ENCODE measurements at regions not wholly inside any gene's neighbourhood (a gene's known extent, or its start where the extent isn't known, plus 50 kb on each side); places are given as distances from the start of the nearest gene placed in this dataset.

DNA sequence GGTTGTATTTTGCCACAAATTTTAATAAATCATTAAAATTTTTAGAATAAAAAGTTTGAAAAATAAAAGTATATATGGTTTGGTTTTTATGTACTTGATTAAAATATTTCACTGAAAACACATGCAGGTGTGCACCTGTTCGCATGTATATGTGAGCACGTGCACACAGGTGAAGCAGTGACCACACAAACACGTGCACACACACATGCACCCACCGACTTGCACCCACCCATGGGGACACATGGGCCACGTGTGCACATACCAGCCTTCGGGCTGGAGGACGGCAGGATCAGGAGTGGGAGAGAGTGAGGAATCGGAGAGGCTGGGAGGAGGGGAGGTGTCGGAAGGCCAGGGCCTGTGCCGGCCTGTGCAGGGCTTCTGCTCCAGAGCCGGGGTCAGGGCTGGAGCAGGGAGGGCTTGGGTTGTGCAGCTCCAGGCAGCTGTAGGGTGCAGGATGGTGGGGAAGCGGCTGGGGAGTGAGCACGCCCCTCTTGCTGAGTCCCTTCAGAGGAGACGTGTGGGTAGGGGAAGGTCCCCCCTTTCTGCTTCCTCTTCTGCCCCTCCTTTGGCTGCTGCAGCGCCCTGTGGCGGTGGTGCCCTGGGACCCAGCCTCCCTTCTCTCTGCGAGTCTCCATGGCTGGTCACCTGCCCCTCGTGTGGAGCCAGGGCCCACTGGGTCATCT lies 106.9 kb upstream of the HDAC4 start:
- TF ChIP-seq, protein P1, sequence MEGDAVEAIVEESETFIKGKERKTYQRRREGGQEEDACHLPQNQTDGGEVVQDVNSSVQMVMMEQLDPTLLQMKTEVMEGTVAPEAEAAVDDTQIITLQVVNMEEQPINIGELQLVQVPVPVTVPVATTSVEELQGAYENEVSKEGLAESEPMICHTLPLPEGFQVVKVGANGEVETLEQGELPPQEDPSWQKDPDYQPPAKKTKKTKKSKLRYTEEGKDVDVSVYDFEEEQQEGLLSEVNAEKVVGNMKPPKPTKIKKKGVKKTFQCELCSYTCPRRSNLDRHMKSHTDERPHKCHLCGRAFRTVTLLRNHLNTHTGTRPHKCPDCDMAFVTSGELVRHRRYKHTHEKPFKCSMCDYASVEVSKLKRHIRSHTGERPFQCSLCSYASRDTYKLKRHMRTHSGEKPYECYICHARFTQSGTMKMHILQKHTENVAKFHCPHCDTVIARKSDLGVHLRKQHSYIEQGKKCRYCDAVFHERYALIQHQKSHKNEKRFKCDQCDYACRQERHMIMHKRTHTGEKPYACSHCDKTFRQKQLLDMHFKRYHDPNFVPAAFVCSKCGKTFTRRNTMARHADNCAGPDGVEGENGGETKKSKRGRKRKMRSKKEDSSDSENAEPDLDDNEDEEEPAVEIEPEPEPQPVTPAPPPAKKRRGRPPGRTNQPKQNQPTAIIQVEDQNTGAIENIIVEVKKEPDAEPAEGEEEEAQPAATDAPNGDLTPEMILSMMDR (IDR thresholded peaks at IDR 0.05; ENCODE audit: insufficient read depth, low read length, poor library complexity, severe bottlenecking), result no peak
- no peak for DNase-seq (ENCODE audit: extremely low read depth, insufficient read length)
- H3K36me3 ChIP-seq (ENCODE audit: control insufficient read depth, insufficient read depth, low read length), result no peaks in the 10 kb centered on the region

DNA sequence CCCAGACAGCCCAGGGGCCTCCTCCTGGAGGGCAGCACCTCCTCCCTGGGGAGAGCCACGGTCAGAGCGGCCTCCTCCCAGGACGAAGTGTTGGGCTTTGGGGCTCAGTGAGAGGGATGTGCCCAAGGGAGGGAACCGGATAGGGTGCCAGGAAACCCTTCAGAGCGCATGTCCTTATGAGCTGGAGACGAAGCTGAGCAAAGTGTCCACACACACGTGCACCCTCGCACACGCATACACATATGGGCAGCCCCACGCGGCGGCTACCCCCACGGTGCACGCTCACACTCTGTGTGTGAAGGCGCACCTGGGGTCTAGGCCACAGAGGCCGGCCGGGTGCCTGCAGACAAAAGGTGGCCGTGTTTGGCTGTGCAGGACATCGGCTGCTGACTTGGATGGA lies 106.1 kb upstream of the HDAC4 start:
- TF ChIP-seq, protein P1 (IDR thresholded peaks at IDR 0.05; ENCODE audit: insufficient read depth, low read length, poor library complexity, severe bottlenecking), result no peak
- Histone ChIP-seq H3K27me3 (replicated peaks; ENCODE audit: control insufficient read depth, insufficient read depth, low read length) (no peaks in the 10 kb centered on the region; the same call in 1 of the 2 replicates), H3K36me3 (ENCODE audit: control insufficient read depth, insufficient read depth, low read length) (no peaks in the 10 kb centered on the region), H3K4me3 (replicated peaks; ENCODE audit: low read depth, low read length) (no peak overlapping the region)
- DNase-seq (ENCODE audit: extremely low read depth, insufficient read length), result no peak

More for the DNA sequence above, 106.9 kb upstream of the HDAC4 start:
- H3K27me3 ChIP-seq (replicated peaks; ENCODE audit: control insufficient read depth, insufficient read depth, low read length), result no peaks in the 10 kb centered on the region; the same call in 1 of the 2 replicates
- H3K4me3 ChIP-seq (replicated peaks; ENCODE audit: low read depth, low read length), result no peak overlapping the region

DNA sequence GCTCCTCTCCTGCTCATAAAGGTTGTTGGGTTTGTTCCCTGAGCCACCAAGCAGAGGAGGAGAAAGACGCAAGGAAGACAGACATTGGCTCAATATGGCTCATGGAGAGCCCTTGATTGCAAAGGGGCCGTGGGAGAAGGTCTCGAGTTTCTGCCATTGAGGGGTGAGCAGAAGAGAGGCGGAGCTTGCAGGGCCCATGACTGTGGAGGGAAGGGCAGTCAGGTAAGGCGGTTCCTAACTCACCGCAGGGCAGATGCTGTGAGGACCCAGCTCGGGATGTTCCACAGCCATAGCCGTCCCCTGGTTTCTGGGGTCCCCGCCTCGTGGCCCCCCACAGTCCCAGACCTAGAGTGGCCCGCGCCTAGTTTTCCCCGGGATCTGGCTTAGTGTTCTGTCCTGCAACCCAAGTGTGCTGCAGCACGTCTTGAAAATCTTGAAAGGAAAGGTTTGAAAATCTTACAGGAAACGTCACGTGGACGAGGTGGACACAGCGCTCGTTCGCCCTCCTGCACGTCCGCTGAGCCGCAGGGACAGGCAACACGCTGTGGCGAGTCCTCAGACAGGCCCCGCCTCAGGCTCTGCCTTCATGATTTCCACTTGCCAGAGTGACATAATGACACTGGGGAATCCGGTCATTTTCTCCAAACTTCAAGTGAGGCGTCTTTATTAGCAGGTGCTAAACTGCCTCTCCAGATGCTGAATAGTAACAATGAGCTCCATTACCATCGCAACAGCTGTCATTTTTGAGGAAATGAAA lies 105.5 kb upstream of the HDAC4 start:
- TF ChIP-seq, protein P1 (IDR thresholded peaks at IDR 0.05; ENCODE audit: insufficient read depth, low read length, poor library complexity, severe bottlenecking), result no peak
- DNase-seq (ENCODE audit: extremely low read depth, insufficient read length), result no peak
- H3K36me3 ChIP-seq (ENCODE audit: control insufficient read depth, insufficient read depth, low read length), result no peaks in the 10 kb centered on the region
- no peaks in the 10 kb centered on the region; the same call in 1 of the 2 replicates for H3K27me3 ChIP-seq (replicated peaks; ENCODE audit: control insufficient read depth, insufficient read depth, low read length)
- H3K4me3 ChIP-seq (replicated peaks; ENCODE audit: low read depth, low read length), result no peak overlapping the region

DNA sequence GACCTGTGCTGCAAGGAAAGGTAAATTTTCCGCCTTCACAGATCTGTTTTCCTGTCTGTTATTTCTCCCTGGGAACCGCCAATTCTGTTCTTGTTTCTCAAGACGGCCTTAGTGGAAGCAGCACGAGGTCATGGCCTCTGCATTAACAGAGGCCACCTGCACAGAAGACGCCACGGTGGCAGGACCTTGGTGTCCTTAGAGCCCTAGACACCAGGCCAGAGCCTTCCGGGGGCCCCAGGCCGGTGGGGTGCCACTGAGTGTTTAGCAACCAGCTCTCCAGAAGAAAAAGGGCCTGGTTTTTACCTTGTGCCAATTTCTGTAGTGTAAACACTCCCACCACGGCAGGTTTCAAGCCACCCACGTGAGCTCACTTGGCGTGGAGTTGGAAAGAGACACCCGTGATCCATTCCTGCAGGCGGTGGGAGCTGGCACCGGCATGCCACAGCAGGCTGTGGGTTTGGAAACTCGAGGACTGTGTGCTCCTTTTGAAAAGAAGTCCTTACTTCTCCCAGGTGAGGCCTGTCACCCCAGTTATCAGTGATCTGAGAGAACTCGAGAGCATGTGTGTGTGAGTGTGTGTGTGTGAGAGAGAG lies 103.9 kb upstream of the HDAC4 start:
- no peak for DNase-seq (ENCODE audit: extremely low read depth, insufficient read length)
- H3K27me3 ChIP-seq (replicated peaks; ENCODE audit: control insufficient read depth, insufficient read depth, low read length), result no peaks in the 10 kb centered on the region; the same call in 1 of the 2 replicates
- no peaks in the 10 kb centered on the region for H3K36me3 ChIP-seq (ENCODE audit: control insufficient read depth, insufficient read depth, low read length)
- TF ChIP-seq, protein P1 (IDR thresholded peaks at IDR 0.05; ENCODE audit: insufficient read depth, low read length, poor library complexity, severe bottlenecking), result no peak
- no peak overlapping the region for H3K4me3 ChIP-seq (replicated peaks; ENCODE audit: low read depth, low read length)

DNA sequence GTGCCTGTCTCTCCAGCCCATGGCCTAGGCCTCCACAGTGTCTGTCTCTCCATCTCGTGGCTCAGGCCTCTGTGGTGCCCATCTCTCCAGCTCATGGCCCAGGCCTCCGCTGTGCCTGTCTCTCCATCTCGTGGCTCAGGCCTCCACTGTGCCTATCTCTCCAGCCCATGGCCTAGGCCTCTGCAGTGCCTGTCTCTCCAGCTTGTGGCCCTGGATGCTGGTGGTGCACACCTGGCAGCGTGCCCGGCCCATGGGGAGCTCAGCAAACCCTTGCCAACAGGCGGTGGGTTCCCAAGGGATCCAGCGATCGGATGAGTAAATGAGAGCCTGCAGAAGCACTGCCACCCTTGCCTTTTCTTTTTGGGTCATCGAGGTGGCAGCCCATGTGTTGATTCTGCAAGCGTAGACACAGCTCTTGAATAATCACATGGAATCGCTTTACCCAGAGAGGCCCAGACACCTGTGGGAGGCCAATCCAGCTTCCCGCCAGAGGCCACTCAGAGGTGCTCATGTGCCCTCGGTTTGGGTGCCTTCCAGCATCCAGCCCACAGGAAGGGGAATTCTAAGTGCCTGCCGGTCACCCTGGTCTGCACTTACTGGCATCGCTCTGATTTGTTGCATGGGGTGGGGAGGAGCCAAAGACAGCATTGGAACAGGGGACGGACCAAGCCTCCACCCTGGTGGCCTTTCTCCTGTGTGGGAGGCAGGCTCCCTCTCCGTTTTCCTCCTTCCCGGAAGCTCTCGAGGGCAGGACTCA lies 101.8 kb upstream of the HDAC4 start:
- DNase-seq (ENCODE audit: extremely low read depth, insufficient read length), result no peak
- Histone ChIP-seq H3K27me3 (replicated peaks; ENCODE audit: control insufficient read depth, insufficient read depth, low read length) (no peaks in the 10 kb centered on the region; the same call in 1 of the 2 replicates), H3K36me3 (ENCODE audit: control insufficient read depth, insufficient read depth, low read length) (no peaks in the 10 kb centered on the region), H3K4me3 (replicated peaks; ENCODE audit: low read depth, low read length) (no peak overlapping the region)
- TF ChIP-seq, protein P1 (IDR thresholded peaks at IDR 0.05; ENCODE audit: insufficient read depth, low read length, poor library complexity, severe bottlenecking), result no peak

Data from GM06990 (cell line).